Keratinocyte (primary cell): ENCODE measurements at regions not wholly inside any gene's neighbourhood (a gene's known extent, or its start where the extent isn't known, plus 50 kb on each side); places are given as distances from the start of the nearest gene placed in this dataset.

Experiments
- CTCF ChIP-seq, 3 experiments: IDR thresholded peaks in 1 of 3; conservative IDR thresholded peaks in 1 of 3; optimal IDR thresholded peaks in 1 of 3; 2 replicates in 2 of 3; 3 replicates in 1 of 3; pipeline versions ENCODE3 to v1.5.1; 2011; ENCODE audit warnings: low read length in 3 of 3, mild to moderate bottlenecking in 3 of 3, moderate library complexity in 2 of 3, control low read depth in 1 of 3, inconsistent platforms in 1 of 3; ENCODE audit not compliant: insufficient read depth in 2 of 3; ENCODE audit errors: extremely low read depth in 1 of 3
- EZH2 ChIP-seq: IDR thresholded peaks from one replicate; pipeline ENCODE4 v1.6.1; 2012; ENCODE audit warnings: inconsistent platforms, mild to moderate bottlenecking, low read length, moderate library complexity

DNA sequence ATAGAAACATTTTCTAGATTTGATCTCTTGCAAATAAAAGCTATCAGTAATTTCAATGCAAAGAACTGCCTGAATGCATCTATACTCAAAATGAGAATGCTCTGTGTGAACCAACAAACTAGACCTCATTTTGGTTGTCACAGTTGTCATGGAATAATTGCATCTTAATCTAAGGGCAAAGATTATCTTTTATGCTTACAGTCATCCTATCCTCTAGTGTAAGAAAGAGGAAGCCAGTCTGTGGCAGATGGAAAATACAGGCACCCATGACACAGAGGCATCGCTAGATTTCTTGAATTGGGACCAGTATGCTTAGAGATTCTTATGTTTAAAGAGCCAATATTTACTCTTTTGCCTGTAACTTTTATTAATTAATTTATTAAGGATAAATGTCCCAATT, 95.0 kb downstream of the MACIR start:
- TF ChIP-seq CTCF (optimal IDR thresholded peaks at IDR 0.05 in 1 of 3, IDR thresholded peaks at IDR 0.05 in 1 of 3, conservative IDR thresholded peaks at IDR 0.05 in 1 of 3; ENCODE audit: extremely low read depth in 1 of 3, insufficient read depth in 2 of 3, low read length in 3 of 3) (no peak), EZH2 (no peak)
